Effector memory CD8-positive, alpha-beta T cell (primary cell): ENCODE measurements at regions not wholly inside any gene's neighbourhood (a gene's known extent, or its start where the extent isn't known, plus 50 kb on each side); places are given as distances from the start of the nearest gene placed in this dataset.

Source experiments
- ATAC-seq: fragments of 150-1000 bp; cut with Tn5 transposase; replicated peaks from 2 replicates; pipeline ENCODE4 v1.10.0; 2021; ENCODE audit warnings: mild to moderate bottlenecking, moderate library complexity
- DNase-seq, 3 experiments: peaks; one replicate each; pipeline ENCODE4 v3.0.0; 2021
- H3K27ac Mint-ChIP-seq, 2 donors: one replicate each; pipeline ENCODE4 v1.8.0; 2022; ENCODE audit warnings: mild to moderate bottlenecking in 2 of 2, mixed read lengths in 2 of 2, moderate library complexity in 2 of 2
- H3K27me3 Mint-ChIP-seq, 2 donors: one replicate each; pipeline ENCODE4 v1.8.0; 2022; ENCODE audit warnings: mixed read lengths in 2 of 2
- H3K36me3 Mint-ChIP-seq: one replicate; pipeline ENCODE4 v1.8.0; 2022; ENCODE audit warnings: mild to moderate bottlenecking, moderate library complexity, mixed read lengths; ENCODE audit not compliant: insufficient read depth
- H3K4me1 Mint-ChIP-seq, 2 donors: one replicate each; pipeline ENCODE4 v1.8.0; 2022; ENCODE audit warnings: low read depth in 2 of 2, mixed read lengths in 2 of 2
- H3K4me3 Mint-ChIP-seq, 2 donors: one replicate each; pipeline ENCODE4 v1.8.0; 2022; ENCODE audit warnings: mild to moderate bottlenecking in 2 of 2, mixed read lengths in 2 of 2, moderate library complexity in 2 of 2
- H3K9me3 Mint-ChIP-seq, 2 donors: one replicate each; pipeline ENCODE4 v1.8.0; 2022; ENCODE audit warnings: mixed read lengths in 2 of 2

GRCh38 chr4:128715616-128716015, 93.9 kb upstream of the JADE1 start:
- Mint-ChIP-seq H3K36me3 (no peaks in the 10 kb centered on the region), H3K4me3 (no peak overlapping the region), H3K27me3 (peaks cover 0 to 10% of the 10 kb centered on the region in 2 donors), H3K9me3 (no peaks in the 10 kb centered on the region), H3K27ac (no peak overlapping the region), H3K4me1 (no peaks in the 10 kb centered on the region)
- DNase-seq (no peak), ATAC-seq (no peak)

- no peak for ATAC-seq
- H3K9me3 Mint-ChIP-seq = no peaks in the 10 kb centered on the region
Observed at GRCh38 chr4:128711361-128711760, 98.1 kb upstream of the JADE1 start.

GRCh38 chr4:128709268-128709667, 100.2 kb upstream of the JADE1 start:
- Mint-ChIP-seq H3K4me3 (no peak overlapping the region), H3K36me3 (no peaks in the 10 kb centered on the region), H3K9me3 (no peaks in the 10 kb centered on the region), H3K27me3 (peaks cover 0 to 7% of the 10 kb centered on the region in 2 donors), H3K27ac (peak overlapping the region in 1 of 2 donors; percentile 39), H3K4me1 (peaks cover 4 to 8% of the 10 kb centered on the region in 2 donors)
- DNase-seq (no peak), ATAC-seq (no peak)

More at GRCh38 chr4:128711361-128711760, 98.1 kb upstream of the JADE1 start:
- peaks cover 0 to 16% of the 10 kb centered on the region in 2 donors for H3K27me3 Mint-ChIP-seq
- no peak overlapping the region for H3K4me3 Mint-ChIP-seq
- H3K4me1 Mint-ChIP-seq = peaks cover 4 to 8% of the 10 kb centered on the region in 2 donors
- no peak for DNase-seq
- H3K27ac Mint-ChIP-seq = no peak overlapping the region
- no peaks in the 10 kb centered on the region for H3K36me3 Mint-ChIP-seq

GRCh38 chr4:128707864-128708263, 101.6 kb upstream of the JADE1 start:
- H3K27ac Mint-ChIP-seq = no peak overlapping the region
- H3K4me3 Mint-ChIP-seq = no peak overlapping the region
- H3K27me3 Mint-ChIP-seq = peaks cover 0 to 17% of the 10 kb centered on the region in 2 donors
- DNase-seq (no peak), ATAC-seq (no peak)
- peaks cover 4 to 8% of the 10 kb centered on the region in 2 donors for H3K4me1 Mint-ChIP-seq
- H3K36me3 Mint-ChIP-seq = no peaks in the 10 kb centered on the region
- no peaks in the 10 kb centered on the region for H3K9me3 Mint-ChIP-seq

- H3K36me3 Mint-ChIP-seq = no peaks in the 10 kb centered on the region
- peaks cover 0 to 3% of the 10 kb centered on the region in 2 donors for H3K4me1 Mint-ChIP-seq
- no peak overlapping the region for H3K4me3 Mint-ChIP-seq
- no peak for DNase-seq
- ATAC-seq = no peak
- no peaks in the 10 kb centered on the region for H3K9me3 Mint-ChIP-seq
- H3K27me3 Mint-ChIP-seq = peaks cover 0 to 11% of the 10 kb centered on the region in 2 donors
- H3K27ac Mint-ChIP-seq = no peak overlapping the region
Observed at GRCh38 chr4:128703948-128704347, 105.6 kb upstream of the JADE1 start.

- DNase-seq (no peak), ATAC-seq (no peak)
- Mint-ChIP-seq H3K27ac (no peak overlapping the region), H3K36me3 (no peaks in the 10 kb centered on the region), H3K4me1 (no peaks in the 10 kb centered on the region), H3K27me3 (peaks cover 0 to 11% of the 10 kb centered on the region in 2 donors), H3K9me3 (no peaks in the 10 kb centered on the region), H3K4me3 (no peak overlapping the region)
Observed at GRCh38 chr4:128700659-128701350, 108.7 kb upstream of the JADE1 start.

- H3K4me1 Mint-ChIP-seq = no peaks in the 10 kb centered on the region
- H3K36me3 Mint-ChIP-seq = no peaks in the 10 kb centered on the region
- H3K9me3 Mint-ChIP-seq = no peaks in the 10 kb centered on the region
- no peak overlapping the region for H3K27ac Mint-ChIP-seq
- peaks cover 0 to under 1% of the 10 kb centered on the region in 2 donors for H3K27me3 Mint-ChIP-seq
- DNase-seq (no peak), ATAC-seq (no peak)
- no peak overlapping the region for H3K4me3 Mint-ChIP-seq
Observed at GRCh38 chr4:128698386-128698785, 111.1 kb upstream of the JADE1 start.

GRCh38 chr4:128697323-128697722, 112.2 kb upstream of the JADE1 start:
- H3K4me1 Mint-ChIP-seq = no peaks in the 10 kb centered on the region
- H3K9me3 Mint-ChIP-seq = no peaks in the 10 kb centered on the region
- DNase-seq = no peak
- H3K27ac Mint-ChIP-seq = no peak overlapping the region
- H3K4me3 Mint-ChIP-seq = no peak overlapping the region
- no peaks in the 10 kb centered on the region for H3K27me3 Mint-ChIP-seq
- H3K36me3 Mint-ChIP-seq = no peaks in the 10 kb centered on the region
- no peak for ATAC-seq

GRCh38 chr4:128690011-128690410, 119.5 kb upstream of the JADE1 start:
- Mint-ChIP-seq H3K4me3 (no peak overlapping the region), H3K4me1 (no peaks in the 10 kb centered on the region)

GRCh38 chr4:128688846-128689437, 120.6 kb upstream of the JADE1 start:
- H3K4me1 Mint-ChIP-seq = no peaks in the 10 kb centered on the region
- H3K4me3 Mint-ChIP-seq = no peak overlapping the region
- peaks cover 16 to 52% of the 10 kb centered on the region in 2 donors for H3K27me3 Mint-ChIP-seq
- DNase-seq (no peak), ATAC-seq (no peak)
- H3K9me3 Mint-ChIP-seq = no peaks in the 10 kb centered on the region
- H3K36me3 Mint-ChIP-seq = no peaks in the 10 kb centered on the region
- no peak overlapping the region for H3K27ac Mint-ChIP-seq

More at GRCh38 chr4:128690011-128690410, 119.5 kb upstream of the JADE1 start:
- peaks cover 14 to 45% of the 10 kb centered on the region in 2 donors for H3K27me3 Mint-ChIP-seq
- no peaks in the 10 kb centered on the region for H3K9me3 Mint-ChIP-seq
- no peak for DNase-seq
- H3K27ac Mint-ChIP-seq = no peak overlapping the region
- ATAC-seq = no peak
- H3K36me3 Mint-ChIP-seq = no peaks in the 10 kb centered on the region

- Mint-ChIP-seq H3K27ac (no peak overlapping the region), H3K9me3 (no peaks in the 10 kb centered on the region), H3K27me3 (peaks cover 16 to 59% of the 10 kb centered on the region in 2 donors), H3K4me3 (no peak overlapping the region), H3K4me1 (no peaks in the 10 kb centered on the region), H3K36me3 (no peaks in the 10 kb centered on the region)
- ATAC-seq (no peak), DNase-seq (no peak)
Observed at GRCh38 chr4:128688033-128688721, 121.3 kb upstream of the JADE1 start.

- ATAC-seq = no peak
- no peaks in the 10 kb centered on the region for H3K9me3 Mint-ChIP-seq
- H3K36me3 Mint-ChIP-seq = no peaks in the 10 kb centered on the region
- no peak overlapping the region for H3K27ac Mint-ChIP-seq
- no peak for DNase-seq
- no peaks in the 10 kb centered on the region for H3K4me1 Mint-ChIP-seq
- no peak overlapping the region for H3K4me3 Mint-ChIP-seq
- H3K27me3 Mint-ChIP-seq = peaks cover 16 to 68% of the 10 kb centered on the region in 2 donors
Observed at GRCh38 chr4:128686810-128687209, 122.7 kb upstream of the JADE1 start.

GRCh38 chr4:128686032-128686465, 123.5 kb upstream of the JADE1 start:
- Mint-ChIP-seq H3K27me3 (peaks cover 16 to 60% of the 10 kb centered on the region in 2 donors), H3K4me1 (no peaks in the 10 kb centered on the region), H3K36me3 (no peaks in the 10 kb centered on the region), H3K27ac (no peak overlapping the region), H3K9me3 (no peaks in the 10 kb centered on the region), H3K4me3 (no peak overlapping the region)
- ATAC-seq = no peak
- no peak for DNase-seq

GRCh38 chr4:128684016-128684415, 125.5 kb upstream of the JADE1 start:
- no peaks in the 10 kb centered on the region for H3K9me3 Mint-ChIP-seq
- no peak overlapping the region for H3K27ac Mint-ChIP-seq
- no peak for DNase-seq
- no peak overlapping the region for H3K4me3 Mint-ChIP-seq
- H3K36me3 Mint-ChIP-seq = no peaks in the 10 kb centered on the region
- no peak for ATAC-seq
- no peaks in the 10 kb centered on the region for H3K4me1 Mint-ChIP-seq
- H3K27me3 Mint-ChIP-seq = peaks cover 16 to 53% of the 10 kb centered on the region in 2 donors
